GM12872 (cell line): ENCODE measurements at regions not wholly inside any gene's neighbourhood (a gene's known extent, or its start where the extent isn't known, plus 50 kb on each side); places are given as distances from the start of the nearest gene placed in this dataset.

Experiments used
- CTCF ChIP-seq: IDR thresholded peaks from 3 replicates; pipeline ENCODE4 v1.5.1; 2011; ENCODE audit warnings: low read depth, mild to moderate bottlenecking, low read length, moderate library complexity; ENCODE audit not compliant: insufficient read depth

- no peak for TF ChIP-seq CTCF
Observed at GRCh38 chr13:73779881-73780280, 354.3 kb downstream of the KLF12 start.

- TF ChIP-seq CTCF, result no peak
Observed at GRCh38 chr13:73778242-73778864, 355.9 kb downstream of the KLF12 start.

- TF ChIP-seq CTCF, result no peak
Observed at GRCh38 chr13:73777134-73777533, 357.1 kb downstream of the KLF12 start.

- no peak for TF ChIP-seq CTCF
Observed at GRCh38 chr13:73776151-73776785, 357.9 kb downstream of the KLF12 start.

- TF ChIP-seq CTCF, result no peak
Observed at GRCh38 chr13:73773168-73773549, 361.0 kb downstream of the KLF12 start.

- no peak for TF ChIP-seq CTCF
Observed at GRCh38 chr13:73772449-73773167, 361.6 kb downstream of the KLF12 start.

- TF ChIP-seq CTCF, result peak; percentile 53; the same call in 2 of the 3 replicates
Observed at GRCh38 chr13:73767747-73768315, 366.4 kb downstream of the KLF12 start.
